PC-9 (cell line): ENCODE measurements at regions not wholly inside any gene's neighbourhood (a gene's known extent, or its start where the extent isn't known, plus 50 kb on each side); places are given as distances from the start of the nearest gene placed in this dataset.

Experiments used
- CTCF ChIP-seq: fragments of 200-600 bp; sonication (generic); conservative IDR thresholded peaks from 2 replicates; pipeline ENCODE4 v1.6.1; 2017; ENCODE audit warnings: mixed run types, antibody characterized with exemption, mild to moderate bottlenecking, moderate library complexity
- EZH2 ChIP-seq: fragments of 200-600 bp; sonication (generic); IDR thresholded peaks from 2 replicates; pipeline ENCODE4 v1.8.0; 2017; ENCODE audit warnings: antibody characterized with exemption, low read depth

DNA sequence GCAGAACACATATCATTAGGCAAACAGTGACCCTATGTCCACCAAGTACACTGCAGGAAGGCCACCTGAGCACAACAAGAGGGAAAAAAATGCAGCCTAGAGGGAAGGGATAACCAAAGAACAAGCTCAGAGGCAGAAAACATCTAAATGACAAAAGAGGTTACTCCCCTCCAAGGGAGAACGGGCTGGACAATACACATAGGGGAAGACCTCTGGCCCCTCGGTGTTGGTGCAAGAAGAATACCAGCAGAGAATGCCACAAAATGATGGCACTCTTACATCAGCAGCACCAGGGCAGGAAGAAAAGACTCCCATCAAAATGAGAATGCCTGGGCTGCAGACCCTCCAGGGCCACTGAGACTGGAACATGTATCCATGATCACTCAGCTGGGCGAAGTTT is 66.6 kb upstream of the OPCML start:
- TF ChIP-seq CTCF (no peak), EZH2 (no peak)
